ENCODE measurements at regions not wholly inside any gene's neighbourhood (a gene's known extent, or its start where the extent isn't known, plus 50 kb on each side); places are given as distances from the start of the nearest gene placed in this dataset.
"Not testable (repeated sequence)": the region's sequence is repeated elsewhere in the genome, so short reads cannot be mapped to it uniquely, and the experiment has no call there.

DNA sequence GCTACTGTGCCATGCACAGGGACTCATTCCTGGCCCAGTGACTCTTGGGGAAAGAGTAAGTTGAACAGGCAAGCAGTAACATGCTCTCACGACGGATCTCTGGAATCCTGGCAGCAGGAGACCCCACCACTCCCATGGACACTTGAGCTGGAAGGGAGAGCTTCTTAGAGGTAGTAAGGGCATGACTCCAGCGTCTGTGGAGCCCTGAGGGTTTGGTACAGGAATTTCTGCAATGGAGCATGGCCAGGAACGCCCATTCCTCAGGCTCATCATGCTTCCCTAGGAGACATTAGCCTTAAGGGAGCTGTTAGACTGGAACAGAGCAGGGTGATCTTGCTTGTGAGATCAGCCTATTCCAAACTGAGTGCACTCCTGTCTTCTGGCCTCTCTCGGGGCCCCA lies 212.9 kb downstream of the MAT2B start:
- H3K9ac ChIP-seq (ENCODE audit: low read length): no peak overlapping the region
- no peaks in the 10 kb centered on the region for H3K27me3 ChIP-seq (ENCODE audit: control insufficient read depth, insufficient read depth, low read length)
- H3K9me3 ChIP-seq (ENCODE audit: control insufficient read depth, low read depth, low read length): no peaks in the 10 kb centered on the region
- no peaks in the 10 kb centered on the region for H3K36me3 ChIP-seq (ENCODE audit: control insufficient read depth, low read depth, low read length)
- no peak overlapping the region for H3K27ac ChIP-seq (ENCODE audit: low read length)
- H3K4me1 ChIP-seq (ENCODE audit: control insufficient read depth, low read depth, low read length): no peaks in the 10 kb centered on the region
- H3K4me3 ChIP-seq (ENCODE audit: low read length): no peak overlapping the region

DNA sequence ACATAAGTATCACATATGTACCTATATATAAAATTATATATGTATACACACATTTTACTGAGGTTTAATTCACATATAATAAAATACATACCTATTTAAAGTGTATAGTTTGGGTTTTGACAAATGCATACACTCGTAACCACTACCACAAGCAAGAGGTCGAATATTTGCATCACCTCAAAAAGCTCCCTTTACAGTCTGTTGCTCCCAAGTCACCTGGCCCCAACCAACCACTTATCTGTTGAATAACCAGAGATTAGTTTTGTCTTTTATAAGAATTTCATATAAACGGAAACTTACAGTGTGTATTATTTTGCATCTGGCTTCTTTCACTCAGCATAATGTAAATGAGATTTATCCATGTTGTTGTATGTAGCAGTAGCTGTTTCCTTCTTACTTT lies 218.9 kb downstream of the MAT2B start:
- Histone ChIP-seq H3K9me3 (ENCODE audit: control insufficient read depth, low read depth, low read length) (no peaks in the 10 kb centered on the region), H3K9ac (ENCODE audit: low read length) (no peak overlapping the region), H3K27me3 (ENCODE audit: control insufficient read depth, insufficient read depth, low read length) (no peaks in the 10 kb centered on the region), H3K4me1 (ENCODE audit: control insufficient read depth, low read depth, low read length) (no peaks in the 10 kb centered on the region), H3K27ac (ENCODE audit: low read length) (no peak overlapping the region), H3K4me3 (ENCODE audit: low read length) (no peak overlapping the region), H3K36me3 (ENCODE audit: control insufficient read depth, low read depth, low read length) (no peaks in the 10 kb centered on the region)

DNA sequence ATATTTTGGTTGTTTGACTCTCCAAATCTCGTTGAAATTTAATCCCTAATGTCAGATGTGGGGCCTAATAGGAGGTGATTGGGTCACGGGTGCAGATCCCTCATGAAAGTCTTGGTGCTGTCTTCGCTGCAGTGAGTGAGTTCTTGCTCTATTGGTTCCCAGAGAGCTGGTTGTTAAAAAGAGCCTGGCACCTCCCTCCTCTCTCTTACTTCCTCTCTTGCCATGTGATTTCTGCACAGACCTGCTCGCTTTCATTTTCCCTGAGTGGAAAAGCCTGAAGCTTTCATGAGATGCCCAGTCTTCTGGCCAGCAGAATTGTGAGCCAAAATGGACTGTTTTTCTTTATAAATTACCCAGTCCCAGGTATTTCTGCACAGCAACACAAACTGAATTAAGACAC lies 221.6 kb downstream of the MAT2B start:
- Histone ChIP-seq H3K9ac (ENCODE audit: low read length) (no peak overlapping the region), H3K36me3 (ENCODE audit: control insufficient read depth, low read depth, low read length) (no peaks in the 10 kb centered on the region), H3K27ac (ENCODE audit: low read length) (no peak overlapping the region), H3K27me3 (ENCODE audit: control insufficient read depth, insufficient read depth, low read length) (no peaks in the 10 kb centered on the region), H3K9me3 (ENCODE audit: control insufficient read depth, low read depth, low read length) (no peaks in the 10 kb centered on the region), H3K4me3 (ENCODE audit: low read length) (no peak overlapping the region), H3K4me1 (ENCODE audit: control insufficient read depth, low read depth, low read length) (no peaks in the 10 kb centered on the region)

DNA sequence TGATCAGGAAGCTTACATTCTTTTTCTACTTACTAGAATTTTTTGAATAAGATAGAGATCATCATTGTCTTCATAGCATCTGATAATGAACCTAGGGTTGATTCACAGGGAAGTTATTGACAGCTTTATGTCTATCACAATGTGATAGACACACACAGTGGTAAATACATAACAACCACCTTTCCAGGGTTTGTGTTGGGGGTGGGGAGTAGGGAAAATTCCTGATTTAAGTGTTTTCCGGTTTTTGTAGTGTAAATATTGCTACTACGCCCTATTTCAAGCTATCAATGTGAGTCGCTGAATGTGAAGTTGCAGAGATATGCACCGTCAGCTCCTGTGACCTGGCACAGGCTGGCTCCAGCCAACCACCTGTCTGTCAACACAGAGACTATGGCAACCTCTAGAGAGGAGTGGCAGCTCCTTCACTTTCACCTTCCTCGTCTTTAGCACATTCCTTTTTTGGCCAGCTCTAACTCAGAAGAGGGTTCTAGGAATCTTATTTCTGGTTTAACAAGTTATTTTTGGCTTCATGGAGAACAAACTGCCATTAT lies 224.9 kb downstream of the MAT2B start:
- Histone ChIP-seq H3K4me1 (ENCODE audit: control insufficient read depth, low read depth, low read length) (no peaks in the 10 kb centered on the region), H3K4me3 (ENCODE audit: low read length) (no peak overlapping the region), H3K36me3 (ENCODE audit: control insufficient read depth, low read depth, low read length) (no peaks in the 10 kb centered on the region), H3K27me3 (ENCODE audit: control insufficient read depth, insufficient read depth, low read length) (no peaks in the 10 kb centered on the region), H3K9me3 (ENCODE audit: control insufficient read depth, low read depth, low read length) (no peaks in the 10 kb centered on the region), H3K9ac (ENCODE audit: low read length) (no peak overlapping the region), H3K27ac (ENCODE audit: low read length) (no peak overlapping the region)

DNA sequence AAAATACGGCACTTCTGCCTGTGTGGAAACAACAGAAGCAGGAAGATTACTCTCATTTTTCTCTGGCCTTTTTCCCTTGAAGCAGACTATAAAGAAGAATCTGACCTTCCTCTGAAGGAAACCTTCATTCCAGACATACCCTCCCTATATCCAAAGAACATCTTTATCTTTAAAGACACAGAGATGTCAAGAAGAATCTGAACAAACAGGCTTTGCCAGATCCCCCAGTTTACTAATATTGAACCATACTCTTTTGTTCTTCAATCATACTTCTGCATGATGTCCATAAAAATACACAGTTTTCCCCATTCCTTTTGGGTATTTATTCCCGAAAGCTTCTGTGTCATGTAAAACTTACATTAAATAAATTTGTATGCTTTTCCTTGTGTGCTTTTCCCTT lies 225.8 kb downstream of the MAT2B start:
- no peaks in the 10 kb centered on the region for H3K9me3 ChIP-seq (ENCODE audit: control insufficient read depth, low read depth, low read length)
- H3K27ac ChIP-seq (ENCODE audit: low read length): no peak overlapping the region
- H3K36me3 ChIP-seq (ENCODE audit: control insufficient read depth, low read depth, low read length): no peaks in the 10 kb centered on the region
- no peaks in the 10 kb centered on the region for H3K4me1 ChIP-seq (ENCODE audit: control insufficient read depth, low read depth, low read length)
- H3K27me3 ChIP-seq (ENCODE audit: control insufficient read depth, insufficient read depth, low read length): no peaks in the 10 kb centered on the region
- H3K4me3 ChIP-seq (ENCODE audit: low read length): no peak overlapping the region
- H3K9ac ChIP-seq (ENCODE audit: low read length): no peak overlapping the region

DNA sequence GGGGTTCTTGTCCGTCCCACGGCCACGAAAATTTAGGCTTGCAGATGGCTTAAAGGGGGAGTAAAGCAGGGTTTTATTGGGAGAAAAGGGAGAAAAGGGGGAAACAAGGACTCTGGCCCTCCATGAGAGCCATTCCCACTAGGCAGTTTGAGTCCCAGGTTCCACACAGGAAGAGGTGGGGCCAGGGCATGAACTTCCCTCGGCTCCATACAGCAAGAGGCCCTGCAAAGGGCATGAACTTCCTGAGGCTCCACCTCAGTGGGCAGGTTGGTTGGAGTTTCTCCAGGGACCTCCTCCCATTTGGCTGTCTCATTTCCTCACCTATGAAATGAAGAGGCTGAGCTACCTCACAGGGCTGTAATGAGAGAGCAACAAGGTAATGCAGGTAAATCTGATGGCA lies 229.7 kb downstream of the MAT2B start:
- Histone ChIP-seq H3K36me3 (ENCODE audit: control insufficient read depth, low read depth, low read length) (no peaks in the 10 kb centered on the region), H3K9ac (ENCODE audit: low read length) (no peak overlapping the region), H3K27me3 (ENCODE audit: control insufficient read depth, insufficient read depth, low read length) (no peaks in the 10 kb centered on the region), H3K4me1 (ENCODE audit: control insufficient read depth, low read depth, low read length) (no peaks in the 10 kb centered on the region), H3K4me3 (ENCODE audit: low read length) (no peak overlapping the region), H3K27ac (ENCODE audit: low read length) (no peak overlapping the region), H3K9me3 (ENCODE audit: control insufficient read depth, low read depth, low read length) (no peaks in the 10 kb centered on the region)

DNA sequence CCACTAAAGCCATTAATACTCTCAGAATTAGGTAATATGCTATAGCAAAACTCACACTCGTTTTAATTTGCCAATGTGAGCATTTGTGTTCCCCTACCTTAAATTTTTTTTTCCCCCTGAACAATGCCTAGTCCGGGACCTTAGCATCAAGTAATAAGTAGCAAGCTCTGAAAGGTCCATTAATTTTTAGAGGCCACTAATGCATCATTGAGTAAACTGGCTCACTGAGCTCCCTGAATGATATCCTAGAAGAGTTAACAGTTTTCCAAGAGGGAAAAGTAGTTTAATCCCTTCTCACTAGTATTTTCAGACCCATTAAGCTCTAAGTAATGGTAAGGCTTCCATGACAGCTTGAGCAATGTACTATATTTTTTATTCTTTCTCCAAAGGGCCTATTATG lies 242.2 kb downstream of the MAT2B start:
- Histone ChIP-seq H3K36me3 (ENCODE audit: control insufficient read depth, low read depth, low read length) (no peaks in the 10 kb centered on the region), H3K27ac (ENCODE audit: low read length) (no peak overlapping the region), H3K9me3 (ENCODE audit: control insufficient read depth, low read depth, low read length) (no peaks in the 10 kb centered on the region), H3K9ac (ENCODE audit: low read length) (no peak overlapping the region), H3K4me3 (ENCODE audit: low read length) (no peak overlapping the region), H3K4me1 (ENCODE audit: control insufficient read depth, low read depth, low read length) (no peaks in the 10 kb centered on the region), H3K27me3 (ENCODE audit: control insufficient read depth, insufficient read depth, low read length) (no peaks in the 10 kb centered on the region)

DNA sequence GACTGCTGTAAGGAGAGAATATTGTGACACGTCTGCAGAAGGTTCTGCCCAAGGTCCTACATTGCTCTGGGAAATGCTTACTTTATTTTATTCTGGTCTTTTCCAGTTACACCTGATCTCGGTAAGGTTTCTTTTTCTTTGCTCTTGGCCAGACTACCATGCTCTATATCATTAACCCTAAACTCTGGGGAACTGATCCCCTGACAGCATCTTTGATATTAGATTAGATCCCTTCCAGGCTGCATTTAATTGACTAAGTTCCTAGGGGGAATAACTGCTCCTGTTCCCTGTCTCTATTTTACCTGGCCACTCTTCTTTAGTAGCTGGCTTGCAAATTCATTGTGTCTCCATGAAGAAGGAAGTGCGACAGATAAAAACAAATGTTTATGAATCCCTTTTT lies 243.5 kb downstream of the MAT2B start:
- H3K4me1 ChIP-seq (ENCODE audit: control insufficient read depth, low read depth, low read length): no peaks in the 10 kb centered on the region
- no peaks in the 10 kb centered on the region for H3K9me3 ChIP-seq (ENCODE audit: control insufficient read depth, low read depth, low read length)
- no peaks in the 10 kb centered on the region for H3K27me3 ChIP-seq (ENCODE audit: control insufficient read depth, insufficient read depth, low read length)
- H3K4me3 ChIP-seq (ENCODE audit: low read length): no peak overlapping the region
- H3K9ac ChIP-seq (ENCODE audit: low read length): no peak overlapping the region
- no peaks in the 10 kb centered on the region for H3K36me3 ChIP-seq (ENCODE audit: control insufficient read depth, low read depth, low read length)
- no peak overlapping the region for H3K27ac ChIP-seq (ENCODE audit: low read length)

DNA sequence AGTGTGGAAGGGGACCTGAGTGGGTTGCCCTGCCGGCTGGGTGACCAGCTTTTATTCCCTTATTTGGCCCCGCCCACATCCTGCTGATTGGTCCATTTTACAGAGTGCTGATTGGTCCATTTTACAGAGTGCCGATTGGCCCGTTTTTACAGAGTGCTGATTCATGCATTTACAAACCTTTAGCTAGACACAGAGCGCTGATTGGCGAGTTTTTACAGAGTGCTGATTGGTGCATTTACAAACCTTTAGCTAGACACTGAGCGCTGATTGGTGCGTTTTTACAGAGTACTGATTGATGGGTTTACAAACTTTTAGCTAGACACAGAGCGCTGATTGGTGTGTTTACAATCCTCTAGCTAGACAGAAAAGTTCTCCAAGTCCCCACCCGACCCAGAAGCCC lies 245.0 kb downstream of the MAT2B start:
- not testable (repeated sequence) for H3K9ac ChIP-seq (ENCODE audit: low read length); H3K4me3 ChIP-seq (ENCODE audit: low read length); H3K27ac ChIP-seq (ENCODE audit: low read length); H3K4me1 ChIP-seq (ENCODE audit: control insufficient read depth, low read depth, low read length); H3K36me3 ChIP-seq (ENCODE audit: control insufficient read depth, low read depth, low read length); H3K27me3 ChIP-seq (ENCODE audit: control insufficient read depth, insufficient read depth, low read length); H3K9me3 ChIP-seq (ENCODE audit: control insufficient read depth, low read depth, low read length)

DNA sequence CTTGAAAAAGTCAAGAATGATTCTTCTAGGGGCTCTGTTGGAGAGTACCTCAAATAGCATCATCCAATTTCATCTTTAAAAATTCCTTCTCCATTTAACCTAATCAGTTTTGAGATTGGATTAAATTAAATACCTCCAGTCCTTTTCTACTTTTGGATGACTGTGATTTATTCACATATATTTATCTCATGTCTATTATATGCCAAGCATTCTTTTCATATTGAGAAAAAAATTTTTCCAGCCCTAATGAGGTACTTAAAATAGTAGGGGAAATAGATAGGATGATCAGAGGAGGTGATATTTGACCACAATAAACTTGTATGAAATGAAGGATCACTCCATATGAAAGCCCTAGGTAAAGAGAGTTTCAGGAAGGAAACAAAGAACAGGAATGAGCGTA lies 250.1 kb downstream of the MAT2B start:
- no peaks in the 10 kb centered on the region for H3K27me3 ChIP-seq (ENCODE audit: control insufficient read depth, insufficient read depth, low read length)
- H3K36me3 ChIP-seq (ENCODE audit: control insufficient read depth, low read depth, low read length): no peaks in the 10 kb centered on the region
- H3K4me1 ChIP-seq (ENCODE audit: control insufficient read depth, low read depth, low read length): no peaks in the 10 kb centered on the region
- H3K27ac ChIP-seq (ENCODE audit: low read length): no peak overlapping the region
- H3K9me3 ChIP-seq (ENCODE audit: control insufficient read depth, low read depth, low read length): no peaks in the 10 kb centered on the region
- H3K9ac ChIP-seq (ENCODE audit: low read length): no peak overlapping the region
- H3K4me3 ChIP-seq (ENCODE audit: low read length): no peak overlapping the region

DNA sequence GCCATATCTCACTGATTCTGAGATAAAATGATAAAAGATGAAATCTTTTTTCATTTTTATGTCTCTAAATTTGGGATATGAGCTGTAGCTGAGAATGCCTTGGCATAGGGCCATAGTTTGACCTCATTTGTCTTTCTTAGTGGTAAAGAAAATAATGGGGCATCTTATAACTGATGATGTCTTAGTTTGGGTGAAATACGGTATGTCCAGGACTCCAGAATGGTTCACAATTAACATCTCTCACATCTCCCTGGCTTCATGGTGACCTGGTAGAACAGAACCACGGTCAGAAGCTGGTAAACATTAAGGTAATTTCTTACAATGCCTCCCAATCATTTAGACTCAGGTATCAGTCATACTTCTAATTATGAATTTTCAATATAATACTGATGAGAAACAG lies 250.8 kb downstream of the MAT2B start:
- Histone ChIP-seq H3K4me1 (ENCODE audit: control insufficient read depth, low read depth, low read length) (no peaks in the 10 kb centered on the region), H3K9me3 (ENCODE audit: control insufficient read depth, low read depth, low read length) (no peaks in the 10 kb centered on the region), H3K4me3 (ENCODE audit: low read length) (no peak overlapping the region), H3K27ac (ENCODE audit: low read length) (no peak overlapping the region), H3K9ac (ENCODE audit: low read length) (no peak overlapping the region), H3K36me3 (ENCODE audit: control insufficient read depth, low read depth, low read length) (no peaks in the 10 kb centered on the region), H3K27me3 (ENCODE audit: control insufficient read depth, insufficient read depth, low read length) (no peaks in the 10 kb centered on the region)

DNA sequence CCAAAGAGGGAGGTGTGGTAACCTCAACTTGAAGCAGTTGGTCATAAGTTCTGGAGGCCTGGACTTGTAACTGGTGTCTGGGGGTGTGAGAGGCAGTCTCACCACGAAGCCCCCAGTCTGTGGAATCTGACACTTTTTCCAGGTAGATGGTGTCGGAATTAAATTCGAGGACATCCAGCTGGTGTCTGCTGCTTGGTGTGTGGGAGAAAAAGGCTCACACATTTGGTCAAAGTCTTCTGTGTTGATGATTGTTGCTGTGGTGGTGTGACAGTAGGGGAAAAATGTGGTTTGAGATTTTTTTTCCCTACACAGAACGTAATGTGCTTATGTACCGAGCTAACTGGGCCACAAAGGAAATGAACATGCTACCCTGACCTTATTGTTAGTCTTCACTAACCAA lies 251.9 kb downstream of the MAT2B start:
- no peaks in the 10 kb centered on the region for H3K36me3 ChIP-seq (ENCODE audit: control insufficient read depth, low read depth, low read length)

More for the DNA sequence above, 251.9 kb downstream of the MAT2B start:
- Histone ChIP-seq H3K4me1 (ENCODE audit: control insufficient read depth, low read depth, low read length) (no peaks in the 10 kb centered on the region), H3K9ac (ENCODE audit: low read length) (no peak overlapping the region), H3K4me3 (ENCODE audit: low read length) (no peak overlapping the region), H3K9me3 (ENCODE audit: control insufficient read depth, low read depth, low read length) (no peaks in the 10 kb centered on the region), H3K27me3 (ENCODE audit: control insufficient read depth, insufficient read depth, low read length) (no peaks in the 10 kb centered on the region), H3K27ac (ENCODE audit: low read length) (no peak overlapping the region)
